Left lung (tissue), 4 donors: ENCODE measurements at regions not wholly inside any gene's neighbourhood (a gene's known extent, or its start where the extent isn't known, plus 50 kb on each side); places are given as distances from the start of the nearest gene placed in this dataset.
A peak's percentile ranks its signal among the peaks of the same experiment; 100 is the strongest.

Experiments used
- ATAC-seq: fragments of 200-7000 bp; cut with Tn5 transposase; one replicate; pipeline ENCODE4 v1.9.1; 2020; ENCODE audit warnings: moderate library complexity
- DNase-seq, 4 donors: peaks; one replicate each; pipeline ENCODE4 v3.0.0-alpha.2; 2013 to 2020
- H3K27ac ChIP-seq, 2 donors: fragments of 200-600 bp; sonication (generic) in 1 of 2; one replicate each; pipeline versions ENCODE4 v1.5.0 to v1.8.0; 2020 to 2021
- H3K27me3 ChIP-seq, 2 donors: fragments of 200-600 bp; sonication (generic) in 1 of 2; one replicate each; pipeline versions ENCODE4 v1.5.0 to v1.8.0; 2020 to 2021
- H3K36me3 ChIP-seq, 2 donors: fragments of 200-600 bp; sonication (generic) in 1 of 2; one replicate each; pipeline versions ENCODE4 v1.5.0 to v1.8.0; 2020 to 2021
- H3K4me1 ChIP-seq, 2 donors: fragments of 200-600 bp; one replicate each; pipeline ENCODE4 v1.8.0; 2021
- H3K4me3 ChIP-seq, 2 donors: fragments of 200-600 bp; sonication (generic) in 1 of 2; one replicate each; pipeline versions ENCODE4 v1.5.0 to v1.8.0; 2020 to 2021; ENCODE audit warnings: mild to moderate bottlenecking in 1 of 2
- H3K9me3 ChIP-seq, 2 donors: fragments of 200-600 bp; sonication (generic) in 1 of 2; one replicate each; pipeline versions ENCODE4 v1.5.0 to v1.8.0; 2020 to 2021
- intact Hi-C, 2 donors: fragments of 100-400 bp; cut with DNase I; formaldehyde crosslinking; loops; one replicate each; pipeline versions ENCODE4 v1.11.2 to v1.14.2; 2022
- TF ChIP-seq, protein P1 (sequence below), 2 donors: fragments of 200-600 bp; sonication (generic) in 1 of 2; IDR thresholded peaks; one replicate each; pipeline versions ENCODE4 v1.5.0 to v1.8.0; 2021; ENCODE audit warnings: antibody characterized with exemption in 2 of 2
- donor health status: DM: no; HTN: yes; CAD: no.
- donor health status: DM: no; HTN: no; CAD: no.

DNA sequence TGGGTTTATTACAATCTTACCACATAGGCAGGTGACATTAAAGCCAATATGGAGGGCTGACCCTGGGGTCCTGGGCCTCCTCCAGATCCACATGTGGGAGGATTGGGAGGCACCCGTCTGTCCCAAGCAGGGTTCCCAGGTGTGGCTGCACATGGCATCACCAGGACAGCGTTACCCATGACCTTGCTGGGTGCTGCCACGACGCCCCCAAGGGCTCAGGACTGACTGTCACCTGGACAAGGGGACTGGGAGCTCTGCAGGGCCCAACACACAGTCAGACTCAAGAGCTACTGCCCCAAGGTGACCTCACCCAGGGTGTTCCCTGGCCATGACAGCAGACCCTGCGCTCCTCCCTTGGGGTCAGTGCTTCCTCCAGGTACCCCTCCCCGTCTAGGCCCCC, 437.4 kb upstream of the MYT1L start:
- Histone ChIP-seq H3K36me3 (no peaks in the 10 kb centered on the region), H3K27ac (no peak overlapping the region), H3K4me3 (no peak overlapping the region), H3K9me3 (no peaks in the 10 kb centered on the region), H3K4me1 (no peaks in the 10 kb centered on the region), H3K27me3 (no peaks in the 10 kb centered on the region)
- intact Hi-C loops, result no loop called here
- DNase-seq (no peak), ATAC-seq (no peak)
- TF ChIP-seq, protein P1, sequence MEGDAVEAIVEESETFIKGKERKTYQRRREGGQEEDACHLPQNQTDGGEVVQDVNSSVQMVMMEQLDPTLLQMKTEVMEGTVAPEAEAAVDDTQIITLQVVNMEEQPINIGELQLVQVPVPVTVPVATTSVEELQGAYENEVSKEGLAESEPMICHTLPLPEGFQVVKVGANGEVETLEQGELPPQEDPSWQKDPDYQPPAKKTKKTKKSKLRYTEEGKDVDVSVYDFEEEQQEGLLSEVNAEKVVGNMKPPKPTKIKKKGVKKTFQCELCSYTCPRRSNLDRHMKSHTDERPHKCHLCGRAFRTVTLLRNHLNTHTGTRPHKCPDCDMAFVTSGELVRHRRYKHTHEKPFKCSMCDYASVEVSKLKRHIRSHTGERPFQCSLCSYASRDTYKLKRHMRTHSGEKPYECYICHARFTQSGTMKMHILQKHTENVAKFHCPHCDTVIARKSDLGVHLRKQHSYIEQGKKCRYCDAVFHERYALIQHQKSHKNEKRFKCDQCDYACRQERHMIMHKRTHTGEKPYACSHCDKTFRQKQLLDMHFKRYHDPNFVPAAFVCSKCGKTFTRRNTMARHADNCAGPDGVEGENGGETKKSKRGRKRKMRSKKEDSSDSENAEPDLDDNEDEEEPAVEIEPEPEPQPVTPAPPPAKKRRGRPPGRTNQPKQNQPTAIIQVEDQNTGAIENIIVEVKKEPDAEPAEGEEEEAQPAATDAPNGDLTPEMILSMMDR (IDR thresholded peaks at IDR 0.05), result no peak

DNA sequence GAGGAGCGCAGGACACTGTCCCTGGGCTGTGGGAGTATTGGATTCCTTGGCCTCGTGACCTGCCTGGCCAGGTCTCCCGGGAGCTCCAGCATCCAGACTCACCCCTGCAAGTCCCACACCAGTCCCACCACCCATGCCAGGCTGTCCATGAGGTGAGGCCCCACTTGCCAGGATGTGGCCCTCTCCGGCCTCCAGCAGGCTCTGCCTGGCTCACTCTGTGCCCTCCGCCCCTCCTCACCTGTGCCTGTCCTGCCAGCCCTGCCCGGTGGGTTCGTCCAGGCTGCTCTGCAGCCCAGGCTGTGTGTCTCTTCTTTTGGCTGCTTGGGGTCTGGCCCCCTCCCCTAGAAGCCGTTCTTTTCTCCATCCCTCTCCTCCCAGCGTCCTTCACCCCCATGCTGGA, 436.8 kb upstream of the MYT1L start:
- intact Hi-C loops, result no loop called here
- Histone ChIP-seq H3K4me3 (no peak overlapping the region), H3K27me3 (no peaks in the 10 kb centered on the region), H3K9me3 (no peaks in the 10 kb centered on the region), H3K4me1 (no peaks in the 10 kb centered on the region), H3K36me3 (no peaks in the 10 kb centered on the region), H3K27ac (no peak overlapping the region)
- ATAC-seq (no peak), DNase-seq (peak in 1 of 4 donors; percentile 63)
- TF ChIP-seq, protein P1 (IDR thresholded peaks at IDR 0.05), result no peak

DNA sequence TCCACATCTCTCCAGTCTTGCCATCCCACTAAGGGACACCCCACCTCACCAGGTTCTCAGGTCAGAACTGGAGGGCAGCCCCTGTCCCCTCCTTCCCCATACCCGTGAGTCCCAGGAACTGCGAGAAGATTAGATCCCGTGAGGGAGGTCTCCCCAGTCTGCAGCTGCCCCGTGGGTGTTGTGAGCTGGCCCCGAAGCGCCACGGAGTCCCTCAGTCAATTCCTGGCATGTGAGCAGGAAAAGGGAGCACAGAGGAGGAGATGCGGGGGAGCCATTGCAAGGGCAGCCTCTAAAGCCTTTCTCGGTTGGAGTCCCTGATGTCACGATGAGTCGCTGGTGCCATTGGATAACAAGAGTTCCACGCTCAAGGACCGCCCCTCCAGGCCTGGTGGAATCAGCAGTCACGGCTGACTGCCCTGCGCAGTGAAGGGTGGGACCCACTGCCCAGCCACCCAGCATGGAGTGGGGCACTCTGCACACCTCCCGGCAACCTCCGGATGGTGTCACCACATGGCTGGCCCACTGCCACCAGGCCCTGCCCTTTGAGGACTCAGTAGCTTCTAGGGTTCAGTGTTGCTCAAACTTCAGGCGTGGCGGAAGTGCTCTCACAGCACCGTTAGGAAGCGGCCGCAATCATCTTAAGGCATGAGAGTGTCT, 434.9 kb upstream of the MYT1L start:
- H3K4me3 ChIP-seq, result no peak overlapping the region
- TF ChIP-seq, protein P1 (IDR thresholded peaks at IDR 0.05), result no peak
- no peaks in the 10 kb centered on the region for H3K4me1 ChIP-seq
- ATAC-seq, result no peak
- H3K27ac ChIP-seq, result no peak overlapping the region
- H3K27me3 ChIP-seq, result no peaks in the 10 kb centered on the region
- intact Hi-C loops, result no loop called here
- peak in 1 of 4 donors; percentile 67 for DNase-seq
- no peaks in the 10 kb centered on the region for H3K36me3 ChIP-seq
- H3K9me3 ChIP-seq, result no peaks in the 10 kb centered on the region

DNA sequence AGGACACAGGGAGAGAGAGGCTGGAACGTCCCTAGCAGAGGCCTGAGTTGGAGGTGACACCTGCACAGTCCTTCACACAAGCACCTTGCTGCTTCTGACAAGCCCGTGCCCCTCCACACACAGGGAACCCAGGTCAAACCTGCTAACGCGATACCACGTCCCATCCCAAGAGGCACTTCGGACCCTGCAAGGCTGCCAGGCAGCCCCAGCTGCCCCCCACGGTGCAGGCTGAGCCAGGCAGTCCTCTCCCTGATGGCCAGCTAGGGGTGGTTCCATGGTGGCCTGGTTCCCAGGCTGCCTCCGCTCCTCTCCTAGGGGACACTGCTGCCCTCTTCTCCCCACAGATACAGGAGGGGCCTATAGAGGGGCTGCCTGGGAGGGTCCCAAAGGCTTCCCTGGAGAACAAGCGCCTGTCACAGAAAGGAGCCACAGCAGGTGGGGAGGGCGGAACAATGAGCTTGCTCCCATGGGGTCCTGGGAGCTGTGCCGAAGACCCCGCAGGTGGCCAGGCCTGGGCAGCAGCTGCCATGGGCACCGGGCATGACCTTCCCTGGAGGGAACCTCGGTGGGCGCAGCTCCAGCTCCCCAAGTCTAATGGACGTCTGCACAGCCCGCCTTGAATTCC, 434.2 kb upstream of the MYT1L start:
- no peaks in the 10 kb centered on the region for H3K4me1 ChIP-seq
- H3K27me3 ChIP-seq, result no peaks in the 10 kb centered on the region
- no peak for DNase-seq
- TF ChIP-seq, protein P1 (IDR thresholded peaks at IDR 0.05), result no peak
- H3K9me3 ChIP-seq, result peaks cover 0 to 5% of the 10 kb centered on the region in 2 donors
- intact Hi-C loops, result no loop called here
- no peaks in the 10 kb centered on the region for H3K36me3 ChIP-seq
- no peak overlapping the region for H3K27ac ChIP-seq
- no peak overlapping the region for H3K4me3 ChIP-seq
- no peak for ATAC-seq

DNA sequence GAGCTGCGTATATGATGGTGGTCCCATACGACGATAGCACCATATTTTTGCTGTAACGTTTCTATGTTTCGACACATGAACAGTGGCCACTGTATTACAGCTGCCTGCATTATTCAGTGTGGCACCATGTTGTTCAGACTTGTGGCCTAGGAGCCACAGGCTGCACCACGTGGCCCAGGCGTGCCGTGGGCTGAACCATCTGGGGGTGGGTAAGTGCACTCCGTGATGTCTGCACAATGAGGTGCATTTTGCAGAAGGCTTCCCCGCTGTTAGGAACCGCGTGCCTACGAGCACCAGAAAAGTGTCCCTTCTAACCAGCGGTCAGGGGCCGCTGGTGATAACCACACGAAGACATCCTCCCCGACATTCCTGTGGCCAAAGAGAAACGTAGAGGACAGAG, 433.7 kb upstream of the MYT1L start:
- no peak for ATAC-seq
- H3K27me3 ChIP-seq, result no peaks in the 10 kb centered on the region
- DNase-seq, result no peak
- intact Hi-C loops, result no loop called here
- H3K4me3 ChIP-seq, result no peak overlapping the region
- no peaks in the 10 kb centered on the region for H3K4me1 ChIP-seq
- TF ChIP-seq, protein P1 (IDR thresholded peaks at IDR 0.05), result no peak
- H3K9me3 ChIP-seq, result peaks cover 0 to 5% of the 10 kb centered on the region in 2 donors
- H3K27ac ChIP-seq, result no peak overlapping the region
- H3K36me3 ChIP-seq, result no peaks in the 10 kb centered on the region
